Calu3 (cell line): ENCODE measurements at regions not wholly inside any gene's neighbourhood (a gene's known extent, or its start where the extent isn't known, plus 50 kb on each side); places are given as distances from the start of the nearest gene placed in this dataset.

Experiments used
- BruUV-seq: library from RNA; stranded (reverse); fragments of 400-500 nt; replicated peaks from 2 replicates; lab custom pipeline; 2021; lab: Mats Ljungman, UMichigan
- CTCF ChIA-PET: fragments of 300-600 bp; sonication (Branson Sonifier 250); formaldehyde crosslinking; loops from one replicate; lab custom pipeline; 2022; ENCODE audit warnings: antibody characterized with exemption; lab: Charles Lee
- DNase-seq: peaks from one replicate; pipeline ENCODE4 v3.0.0; 2022
- H3K27ac Mint-ChIP-seq: one replicate; pipeline ENCODE4 v1.8.0; 2022; ENCODE audit warnings: mixed read lengths; ENCODE audit not compliant: unreplicated experiment
- H3K27me3 Mint-ChIP-seq: one replicate; pipeline ENCODE4 v1.8.0; 2022; ENCODE audit warnings: mixed read lengths; ENCODE audit not compliant: unreplicated experiment
- H3K36me3 Mint-ChIP-seq: one replicate; pipeline ENCODE4 v1.8.0; 2022; ENCODE audit warnings: mild to moderate bottlenecking, moderate library complexity, mixed read lengths; ENCODE audit not compliant: insufficient read depth, unreplicated experiment
- H3K4me1 Mint-ChIP-seq: one replicate; pipeline ENCODE4 v1.8.0; 2022; ENCODE audit warnings: mild to moderate bottlenecking, low read depth, mixed read lengths; ENCODE audit not compliant: unreplicated experiment
- H3K4me3 Mint-ChIP-seq: one replicate; pipeline ENCODE4 v1.8.0; 2022; ENCODE audit warnings: mild to moderate bottlenecking, low read depth, moderate library complexity, mixed read lengths; ENCODE audit not compliant: unreplicated experiment
- H3K9me3 Mint-ChIP-seq: one replicate; pipeline ENCODE4 v1.8.0; 2022; ENCODE audit warnings: low read depth, mixed read lengths; ENCODE audit not compliant: unreplicated experiment
- intact Hi-C: fragments of 100-400 bp; cut with micrococcal nuclease; formaldehyde crosslinking; loops from one replicate; pipeline ENCODE4 v1.10.0; 2022; ENCODE audit not compliant: unreplicated experiment
- TF ChIP-seq, protein P1 (sequence below): fragments of 200-600 bp; IDR thresholded peaks from one replicate; pipeline ENCODE4 v1.8.0; 2022; ENCODE audit warnings: antibody characterized with exemption; ENCODE audit not compliant: unreplicated experiment

DNA sequence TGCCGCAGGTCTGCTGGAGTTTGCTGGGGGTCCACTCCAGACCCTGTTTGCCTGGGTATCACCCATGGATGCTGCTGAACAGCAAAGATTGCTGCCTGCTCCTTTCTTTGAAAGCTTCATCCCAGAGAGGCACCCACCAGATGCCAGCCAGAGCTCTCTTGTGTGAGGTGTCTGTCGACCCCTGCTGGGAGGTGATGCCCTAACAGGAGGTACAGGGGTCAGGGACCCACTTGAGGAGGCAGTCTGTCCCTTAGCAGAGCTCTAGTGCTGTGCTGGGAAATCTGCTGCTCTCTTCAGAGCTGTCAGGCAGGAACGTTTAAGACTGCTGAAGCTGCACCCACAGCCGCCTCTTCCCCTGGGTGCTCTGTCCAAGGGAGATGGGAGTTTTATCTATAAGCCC is 162.7 kb downstream of the NAF1 start:
- CTCF ChIA-PET = no interaction called here
- intact Hi-C loops = no loop called here
- TF ChIP-seq, protein P1, sequence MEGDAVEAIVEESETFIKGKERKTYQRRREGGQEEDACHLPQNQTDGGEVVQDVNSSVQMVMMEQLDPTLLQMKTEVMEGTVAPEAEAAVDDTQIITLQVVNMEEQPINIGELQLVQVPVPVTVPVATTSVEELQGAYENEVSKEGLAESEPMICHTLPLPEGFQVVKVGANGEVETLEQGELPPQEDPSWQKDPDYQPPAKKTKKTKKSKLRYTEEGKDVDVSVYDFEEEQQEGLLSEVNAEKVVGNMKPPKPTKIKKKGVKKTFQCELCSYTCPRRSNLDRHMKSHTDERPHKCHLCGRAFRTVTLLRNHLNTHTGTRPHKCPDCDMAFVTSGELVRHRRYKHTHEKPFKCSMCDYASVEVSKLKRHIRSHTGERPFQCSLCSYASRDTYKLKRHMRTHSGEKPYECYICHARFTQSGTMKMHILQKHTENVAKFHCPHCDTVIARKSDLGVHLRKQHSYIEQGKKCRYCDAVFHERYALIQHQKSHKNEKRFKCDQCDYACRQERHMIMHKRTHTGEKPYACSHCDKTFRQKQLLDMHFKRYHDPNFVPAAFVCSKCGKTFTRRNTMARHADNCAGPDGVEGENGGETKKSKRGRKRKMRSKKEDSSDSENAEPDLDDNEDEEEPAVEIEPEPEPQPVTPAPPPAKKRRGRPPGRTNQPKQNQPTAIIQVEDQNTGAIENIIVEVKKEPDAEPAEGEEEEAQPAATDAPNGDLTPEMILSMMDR = no peak
- BruUV-seq = no TSS peak
- H3K27me3 Mint-ChIP-seq = no peaks in the 10 kb centered on the region
- H3K9me3 Mint-ChIP-seq = peaks cover 9% of the 10 kb centered on the region
- no peak for DNase-seq
- H3K4me1 Mint-ChIP-seq = no peaks in the 10 kb centered on the region
- H3K27ac Mint-ChIP-seq = no peak overlapping the region
- no peak overlapping the region for H3K4me3 Mint-ChIP-seq
- no peaks in the 10 kb centered on the region for H3K36me3 Mint-ChIP-seq

DNA sequence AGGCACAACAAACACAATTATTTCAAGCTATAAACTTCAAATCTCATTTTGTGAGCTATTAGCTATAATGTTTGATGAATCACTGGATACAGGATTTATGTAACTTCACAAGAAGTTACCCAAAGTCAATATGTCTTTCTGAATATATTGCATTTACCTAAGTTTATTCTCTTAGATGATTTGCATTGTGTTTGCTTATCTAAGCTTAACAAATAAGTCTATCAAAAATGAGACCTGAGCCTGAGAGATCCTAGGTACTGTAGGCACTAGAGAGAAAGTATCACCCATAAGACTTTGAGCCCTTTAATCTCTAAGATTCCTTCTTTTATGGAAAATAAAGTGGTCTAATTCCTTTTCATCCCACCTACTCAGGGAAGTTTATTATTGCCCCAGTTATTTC is 178.2 kb downstream of the NAF1 start:
- no peaks in the 10 kb centered on the region for H3K9me3 Mint-ChIP-seq
- no peaks in the 10 kb centered on the region for H3K4me1 Mint-ChIP-seq
- TF ChIP-seq, protein P1 = no peak
- H3K36me3 Mint-ChIP-seq = no peaks in the 10 kb centered on the region
- CTCF ChIA-PET = no interaction called here
- no peak for DNase-seq
- intact Hi-C loops = no loop called here
- no TSS peak for BruUV-seq
- H3K4me3 Mint-ChIP-seq = no peak overlapping the region
- no peaks in the 10 kb centered on the region for H3K27me3 Mint-ChIP-seq
- no peak overlapping the region for H3K27ac Mint-ChIP-seq

GRCh38 chr4:162985131-162985530 is 181.6 kb downstream of the NAF1 start:
- intact Hi-C loops = no loop called here
- no peak for DNase-seq
- Mint-ChIP-seq H3K27ac (no peak overlapping the region), H3K4me1 (no peaks in the 10 kb centered on the region), H3K9me3 (peaks cover 3% of the 10 kb centered on the region), H3K36me3 (no peaks in the 10 kb centered on the region), H3K27me3 (no peaks in the 10 kb centered on the region), H3K4me3 (no peak overlapping the region)
- TF ChIP-seq, protein P1 = no peak
- BruUV-seq = no TSS peak
- CTCF ChIA-PET = no interaction called here

GRCh38 chr4:162984621-162985020 is 182.1 kb downstream of the NAF1 start:
- no peaks in the 10 kb centered on the region for H3K36me3 Mint-ChIP-seq
- intact Hi-C loops = no loop called here

More at GRCh38 chr4:162984621-162985020, 182.1 kb downstream of the NAF1 start:
- no peak overlapping the region for H3K27ac Mint-ChIP-seq
- DNase-seq = no peak
- TF ChIP-seq, protein P1 = no peak
- no TSS peak for BruUV-seq
- H3K27me3 Mint-ChIP-seq = no peaks in the 10 kb centered on the region
- peaks cover 3% of the 10 kb centered on the region for H3K9me3 Mint-ChIP-seq
- no peak overlapping the region for H3K4me3 Mint-ChIP-seq
- no peaks in the 10 kb centered on the region for H3K4me1 Mint-ChIP-seq
- CTCF ChIA-PET = no interaction called here
